WTC11 (cell line): ENCODE measurements at regions not wholly inside any gene's neighbourhood (a gene's known extent, or its start where the extent isn't known, plus 50 kb on each side); places are given as distances from the start of the nearest gene placed in this dataset.

Experiments used
- ATAC-seq: fragments of 200-7000 bp; cut with Tn5 transposase; 2 replicates; pipeline ENCODE4 v1.10.0; 2021; ENCODE audit warnings: mild to moderate bottlenecking, moderate library complexity
- CTCF ChIA-PET: fragments of 300-600 bp; sonication (Branson Sonifier 250); formaldehyde crosslinking; loops from one replicate; lab custom pipeline; 2021; ENCODE audit warnings: antibody characterized with exemption; lab: Charles Lee
- POLR2A ChIA-PET: fragments of 350-600 bp; sonication (Branson Sonifier 250); formaldehyde crosslinking; loops from one replicate; lab custom pipeline; 2021; ENCODE audit warnings: antibody characterized with exemption; lab: Charles Lee
- DNase-seq: peaks from one replicate; pipeline ENCODE4 v3.0.0; 2021; ENCODE audit warnings: low spot score
- H3K27ac Mint-ChIP-seq: 2 replicates; pipeline ENCODE4 v1.8.0; 2021; ENCODE audit warnings: mixed read lengths
- H3K27me3 Mint-ChIP-seq: 2 replicates; pipeline ENCODE4 v1.8.0; 2021; ENCODE audit warnings: low read depth, mild to moderate bottlenecking, moderate library complexity, mixed read lengths
- H3K36me3 Mint-ChIP-seq: 2 replicates; pipeline ENCODE4 v1.8.0; 2021; ENCODE audit warnings: mixed read lengths
- H3K4me1 Mint-ChIP-seq: 2 replicates; pipeline ENCODE4 v1.8.0; 2022; ENCODE audit warnings: mixed read lengths
- H3K4me3 Mint-ChIP-seq: 2 replicates; pipeline ENCODE4 v1.8.0; 2021; ENCODE audit warnings: mild to moderate bottlenecking, moderate library complexity, mixed read lengths
- H3K9me3 Mint-ChIP-seq: 2 replicates; pipeline ENCODE4 v1.8.0; 2021; ENCODE audit warnings: mixed read lengths
- ATF1 ChIP-seq: sonication (generic); formaldehyde crosslinking; IDR thresholded peaks from 2 replicates; pipeline ENCODE4 v1.8.1; 2023; ENCODE audit warnings: mild to moderate bottlenecking, moderate library complexity, missing genetic modification reagents
- CBFB ChIP-seq: sonication (generic); formaldehyde crosslinking; IDR thresholded peaks from 2 replicates; pipeline ENCODE4 v1.8.1; 2022; ENCODE audit warnings: mild to moderate bottlenecking, low read depth, missing genetic modification reagents
- CREB1 ChIP-seq: sonication (generic); formaldehyde crosslinking; IDR thresholded peaks from 2 replicates; pipeline ENCODE4 v1.8.0; 2023; ENCODE audit warnings: mild to moderate bottlenecking, missing genetic modification reagents
- ETV6 ChIP-seq: sonication (generic); formaldehyde crosslinking; IDR thresholded peaks from 2 replicates; pipeline ENCODE4 v1.8.1; 2022; ENCODE audit warnings: mild to moderate bottlenecking, missing genetic modification reagents
- FOXK1 ChIP-seq: sonication (generic); formaldehyde crosslinking; IDR thresholded peaks from 2 replicates; pipeline ENCODE4 v1.8.0; 2022; ENCODE audit warnings: mild to moderate bottlenecking, moderate library complexity, missing genetic modification reagents
- GABPB1 ChIP-seq: sonication (generic); formaldehyde crosslinking; IDR thresholded peaks from 2 replicates; pipeline ENCODE4 v1.8.1; 2023; ENCODE audit warnings: mild to moderate bottlenecking, missing genetic modification reagents
- GRHL2 ChIP-seq: fragments of 250-450 bp; sonication (Bioruptor Pico); IDR thresholded peaks from 2 replicates; pipeline ENCODE4 v1.8.0; 2022; ENCODE audit warnings: mild to moderate bottlenecking, moderate library complexity; ENCODE audit not compliant: insufficient replicate concordance, severe bottlenecking
- NFYB ChIP-seq: sonication (generic); formaldehyde crosslinking; conservative IDR thresholded peaks from 2 replicates; pipeline ENCODE4 v1.8.0; 2022; ENCODE audit warnings: low read depth, missing genetic modification reagents
- SMAD3 ChIP-seq: sonication (generic); formaldehyde crosslinking; IDR thresholded peaks from 2 replicates; pipeline ENCODE4 v1.8.0; 2022; ENCODE audit warnings: missing genetic modification reagents, mild to moderate bottlenecking, borderline replicate concordance
- TEAD1 ChIP-seq: sonication (generic); formaldehyde crosslinking; IDR thresholded peaks from 2 replicates; pipeline ENCODE4 v1.8.0; 2022; ENCODE audit warnings: mild to moderate bottlenecking, missing genetic modification reagents
- USF1 ChIP-seq: sonication (generic); formaldehyde crosslinking; IDR thresholded peaks from 2 replicates; pipeline ENCODE4 v1.8.0; 2022; ENCODE audit warnings: mild to moderate bottlenecking, missing genetic modification reagents
- ZBTB21 ChIP-seq: sonication (generic); formaldehyde crosslinking; IDR thresholded peaks from 2 replicates; pipeline ENCODE4 v1.8.1; 2023; ENCODE audit warnings: mild to moderate bottlenecking, missing genetic modification reagents, borderline replicate concordance
- ZNF232 ChIP-seq: sonication (generic); formaldehyde crosslinking; IDR thresholded peaks from 2 replicates; pipeline ENCODE4 v1.8.0; 2022; ENCODE audit warnings: mild to moderate bottlenecking, missing genetic modification reagents
- ZNF317 ChIP-seq: sonication (generic); formaldehyde crosslinking; IDR thresholded peaks from 2 replicates; pipeline ENCODE4 v1.8.1; 2023; ENCODE audit warnings: low read depth, mild to moderate bottlenecking, moderate library complexity, missing genetic modification reagents, borderline replicate concordance
- ZNF396 ChIP-seq: fragments of 250-450 bp; sonication (Bioruptor Pico); IDR thresholded peaks from 2 replicates; pipeline ENCODE4 v1.8.0; 2021; ENCODE audit warnings: mild to moderate bottlenecking, moderate library complexity, borderline replicate concordance
- ZNF423 ChIP-seq: fragments of 250-450 bp; sonication (Bioruptor Pico); IDR thresholded peaks from 2 replicates; pipeline ENCODE4 v2.1.2; 2022; ENCODE audit warnings: mild to moderate bottlenecking, moderate library complexity
- TF ChIP-seq, protein P1 (sequence below): fragments of 250-450 bp; sonication (Bioruptor Pico); IDR thresholded peaks from 2 replicates; pipeline ENCODE4 v1.8.0; 2021; ENCODE audit warnings: mild to moderate bottlenecking
- TF ChIP-seq, protein P2 (sequence below): fragments of 250-450 bp; sonication (Bioruptor Pico); IDR thresholded peaks from 2 replicates; pipeline ENCODE4 v1.9.0; 2021; ENCODE audit warnings: mild to moderate bottlenecking
- TF ChIP-seq, protein P3 (sequence below): sonication (generic); formaldehyde crosslinking; IDR thresholded peaks from 2 replicates; pipeline ENCODE4 v1.8.0; 2022; ENCODE audit warnings: mild to moderate bottlenecking, missing genetic modification reagents
- TF ChIP-seq, protein P4 (sequence below): fragments of 250-450 bp; sonication (Bioruptor Pico); IDR thresholded peaks from 2 replicates; pipeline ENCODE4 v1.9.0; 2021; ENCODE audit warnings: mild to moderate bottlenecking, borderline replicate concordance
- TF ChIP-seq, protein P5 (sequence below): sonication (generic); formaldehyde crosslinking; IDR thresholded peaks from 2 replicates; pipeline ENCODE4 v1.8.1; 2023; ENCODE audit warnings: mild to moderate bottlenecking, missing genetic modification reagents

DNA sequence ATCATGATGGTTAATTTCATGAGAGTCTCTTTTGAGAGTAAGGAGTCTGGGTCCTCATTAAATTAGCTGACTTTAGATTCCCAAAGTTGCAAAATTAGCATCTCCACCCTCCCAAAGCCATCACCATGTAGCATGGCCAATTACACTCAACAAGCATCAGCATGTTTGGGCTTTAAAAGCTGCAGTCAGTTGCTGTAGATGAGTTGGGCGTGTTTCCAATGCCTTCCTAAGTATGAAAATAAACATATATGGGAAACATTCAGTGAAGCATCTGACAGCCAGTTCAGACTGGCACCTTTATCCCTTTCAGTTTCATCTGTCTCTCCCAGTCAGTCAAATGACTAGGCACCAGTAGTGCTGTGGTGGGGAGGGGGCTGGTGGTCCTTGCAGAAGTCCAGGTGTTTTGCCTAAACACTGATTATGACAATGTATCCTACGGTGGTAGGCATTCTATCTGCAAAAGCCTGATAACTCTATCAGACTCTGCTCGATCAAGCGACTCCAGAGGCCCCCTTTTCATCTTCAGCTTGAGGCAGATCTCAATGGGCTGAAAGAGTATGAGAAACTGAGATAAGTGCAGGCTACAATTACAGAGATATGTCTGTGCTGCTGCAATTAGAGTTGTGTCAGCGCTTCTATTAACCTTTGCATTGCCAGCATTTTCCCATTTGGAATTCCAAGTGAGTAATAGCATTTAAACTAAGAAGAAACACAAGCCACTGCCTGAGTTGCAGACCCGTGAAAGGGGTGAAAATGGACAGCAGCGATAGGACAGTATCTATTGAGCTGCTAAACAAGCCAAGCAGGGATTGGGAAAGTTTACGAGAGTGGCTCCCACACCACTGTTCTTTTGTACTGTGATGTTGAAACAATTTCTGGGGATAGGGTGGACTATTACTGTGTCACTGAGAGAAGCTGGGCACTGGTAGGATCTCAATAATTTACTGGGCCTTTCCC is 67.3 kb upstream of the SPOPL start:
- CTCF ChIA-PET: no interaction called here

DNA sequence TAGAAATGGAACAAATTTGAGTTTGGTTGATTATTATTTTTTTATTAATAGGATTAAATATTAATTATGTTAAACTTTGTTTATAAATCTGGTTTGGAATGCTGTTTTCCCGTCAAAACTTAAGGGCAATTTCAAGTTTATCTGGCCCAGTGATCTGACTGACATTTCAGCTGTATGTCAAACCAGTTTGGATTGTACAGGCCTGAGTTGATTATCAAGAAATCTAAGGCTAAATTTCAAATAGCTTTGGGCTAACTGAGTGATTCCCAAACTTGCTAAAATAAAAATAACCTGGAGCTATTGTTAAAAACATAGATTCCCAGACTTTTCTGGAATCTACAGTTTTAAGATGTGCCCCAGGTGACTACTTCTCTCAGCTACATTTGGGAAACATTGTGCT is 65.9 kb upstream of the SPOPL start:
- POLR2A ChIA-PET: no interaction called here
- no peaks in the 10 kb centered on the region for H3K36me3 Mint-ChIP-seq
- CTCF ChIA-PET: no interaction called here
- no peak overlapping the region for H3K4me3 Mint-ChIP-seq
- ATAC-seq (no peak), DNase-seq (no peak)
- TF ChIP-seq, protein P1, sequence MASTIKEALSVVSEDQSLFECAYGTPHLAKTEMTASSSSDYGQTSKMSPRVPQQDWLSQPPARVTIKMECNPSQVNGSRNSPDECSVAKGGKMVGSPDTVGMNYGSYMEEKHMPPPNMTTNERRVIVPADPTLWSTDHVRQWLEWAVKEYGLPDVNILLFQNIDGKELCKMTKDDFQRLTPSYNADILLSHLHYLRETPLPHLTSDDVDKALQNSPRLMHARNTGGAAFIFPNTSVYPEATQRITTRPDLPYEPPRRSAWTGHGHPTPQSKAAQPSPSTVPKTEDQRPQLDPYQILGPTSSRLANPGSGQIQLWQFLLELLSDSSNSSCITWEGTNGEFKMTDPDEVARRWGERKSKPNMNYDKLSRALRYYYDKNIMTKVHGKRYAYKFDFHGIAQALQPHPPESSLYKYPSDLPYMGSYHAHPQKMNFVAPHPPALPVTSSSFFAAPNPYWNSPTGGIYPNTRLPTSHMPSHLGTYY (CRISPR knock-in tag): no peak
- TF ChIP-seq NFYB (CRISPR knock-in tag) (no peak), ZBTB21 (CRISPR knock-in tag) (no peak), ZNF423 (CRISPR knock-in tag) (no peak), TEAD1 (CRISPR knock-in tag) (no peak), CREB1 (CRISPR knock-in tag) (no peak), FOXK1 (no peak), GABPB1 (CRISPR knock-in tag) (no peak)
- TF ChIP-seq, protein P2, sequence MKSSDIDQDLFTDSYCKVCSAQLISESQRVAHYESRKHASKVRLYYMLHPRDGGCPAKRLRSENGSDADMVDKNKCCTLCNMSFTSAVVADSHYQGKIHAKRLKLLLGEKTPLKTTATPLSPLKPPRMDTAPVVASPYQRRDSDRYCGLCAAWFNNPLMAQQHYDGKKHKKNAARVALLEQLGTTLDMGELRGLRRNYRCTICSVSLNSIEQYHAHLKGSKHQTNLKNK (CRISPR knock-in tag): no peak
- H3K27me3 Mint-ChIP-seq: no peaks in the 10 kb centered on the region
- H3K9me3 Mint-ChIP-seq: no peaks in the 10 kb centered on the region
- no peaks in the 10 kb centered on the region for H3K4me1 Mint-ChIP-seq
- H3K27ac Mint-ChIP-seq: no peak overlapping the region

More for the DNA sequence above, 67.3 kb upstream of the SPOPL start:
- Mint-ChIP-seq H3K9me3 (peaks cover 4% of the 10 kb centered on the region; the same call in 1 of the 2 replicates), H3K4me3 (no peak overlapping the region), H3K27me3 (no peaks in the 10 kb centered on the region), H3K36me3 (no peaks in the 10 kb centered on the region), H3K4me1 (no peaks in the 10 kb centered on the region), H3K27ac (no peak overlapping the region)
- TF ChIP-seq, protein P1 (CRISPR knock-in tag): no peak
- no peak for TF ChIP-seq GRHL2
- TF ChIP-seq, protein P3, sequence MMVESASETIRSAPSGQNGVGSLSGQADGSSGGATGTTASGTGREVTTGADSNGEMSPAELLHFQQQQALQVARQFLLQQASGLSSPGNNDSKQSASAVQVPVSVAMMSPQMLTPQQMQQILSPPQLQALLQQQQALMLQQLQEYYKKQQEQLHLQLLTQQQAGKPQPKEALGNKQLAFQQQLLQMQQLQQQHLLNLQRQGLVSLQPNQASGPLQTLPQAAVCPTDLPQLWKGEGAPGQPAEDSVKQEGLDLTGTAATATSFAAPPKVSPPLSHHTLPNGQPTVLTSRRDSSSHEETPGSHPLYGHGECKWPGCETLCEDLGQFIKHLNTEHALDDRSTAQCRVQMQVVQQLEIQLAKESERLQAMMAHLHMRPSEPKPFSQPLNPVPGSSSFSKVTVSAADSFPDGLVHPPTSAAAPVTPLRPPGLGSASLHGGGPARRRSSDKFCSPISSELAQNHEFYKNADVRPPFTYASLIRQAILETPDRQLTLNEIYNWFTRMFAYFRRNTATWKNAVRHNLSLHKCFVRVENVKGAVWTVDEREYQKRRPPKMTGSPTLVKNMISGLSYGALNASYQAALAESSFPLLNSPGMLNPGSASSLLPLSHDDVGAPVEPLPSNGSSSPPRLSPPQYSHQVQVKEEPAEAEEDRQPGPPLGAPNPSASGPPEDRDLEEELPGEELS: no peak
- no peak for TF ChIP-seq ZNF396 (CRISPR knock-in tag)
- no peak for TF ChIP-seq ATF1 (CRISPR knock-in tag)
- no peak for TF ChIP-seq ZNF317 (CRISPR knock-in tag)
- no peak for TF ChIP-seq ETV6 (CRISPR knock-in tag)
- TF ChIP-seq USF1: no peak
- no peak for TF ChIP-seq SMAD3 (CRISPR knock-in tag)
- TF ChIP-seq, protein P4, sequence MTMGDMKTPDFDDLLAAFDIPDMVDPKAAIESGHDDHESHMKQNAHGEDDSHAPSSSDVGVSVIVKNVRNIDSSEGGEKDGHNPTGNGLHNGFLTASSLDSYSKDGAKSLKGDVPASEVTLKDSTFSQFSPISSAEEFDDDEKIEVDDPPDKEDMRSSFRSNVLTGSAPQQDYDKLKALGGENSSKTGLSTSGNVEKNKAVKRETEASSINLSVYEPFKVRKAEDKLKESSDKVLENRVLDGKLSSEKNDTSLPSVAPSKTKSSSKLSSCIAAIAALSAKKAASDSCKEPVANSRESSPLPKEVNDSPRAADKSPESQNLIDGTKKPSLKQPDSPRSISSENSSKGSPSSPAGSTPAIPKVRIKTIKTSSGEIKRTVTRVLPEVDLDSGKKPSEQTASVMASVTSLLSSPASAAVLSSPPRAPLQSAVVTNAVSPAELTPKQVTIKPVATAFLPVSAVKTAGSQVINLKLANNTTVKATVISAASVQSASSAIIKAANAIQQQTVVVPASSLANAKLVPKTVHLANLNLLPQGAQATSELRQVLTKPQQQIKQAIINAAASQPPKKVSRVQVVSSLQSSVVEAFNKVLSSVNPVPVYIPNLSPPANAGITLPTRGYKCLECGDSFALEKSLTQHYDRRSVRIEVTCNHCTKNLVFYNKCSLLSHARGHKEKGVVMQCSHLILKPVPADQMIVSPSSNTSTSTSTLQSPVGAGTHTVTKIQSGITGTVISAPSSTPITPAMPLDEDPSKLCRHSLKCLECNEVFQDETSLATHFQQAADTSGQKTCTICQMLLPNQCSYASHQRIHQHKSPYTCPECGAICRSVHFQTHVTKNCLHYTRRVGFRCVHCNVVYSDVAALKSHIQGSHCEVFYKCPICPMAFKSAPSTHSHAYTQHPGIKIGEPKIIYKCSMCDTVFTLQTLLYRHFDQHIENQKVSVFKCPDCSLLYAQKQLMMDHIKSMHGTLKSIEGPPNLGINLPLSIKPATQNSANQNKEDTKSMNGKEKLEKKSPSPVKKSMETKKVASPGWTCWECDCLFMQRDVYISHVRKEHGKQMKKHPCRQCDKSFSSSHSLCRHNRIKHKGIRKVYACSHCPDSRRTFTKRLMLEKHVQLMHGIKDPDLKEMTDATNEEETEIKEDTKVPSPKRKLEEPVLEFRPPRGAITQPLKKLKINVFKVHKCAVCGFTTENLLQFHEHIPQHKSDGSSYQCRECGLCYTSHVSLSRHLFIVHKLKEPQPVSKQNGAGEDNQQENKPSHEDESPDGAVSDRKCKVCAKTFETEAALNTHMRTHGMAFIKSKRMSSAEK (CRISPR knock-in tag): no peak
- TF ChIP-seq, protein P5, sequence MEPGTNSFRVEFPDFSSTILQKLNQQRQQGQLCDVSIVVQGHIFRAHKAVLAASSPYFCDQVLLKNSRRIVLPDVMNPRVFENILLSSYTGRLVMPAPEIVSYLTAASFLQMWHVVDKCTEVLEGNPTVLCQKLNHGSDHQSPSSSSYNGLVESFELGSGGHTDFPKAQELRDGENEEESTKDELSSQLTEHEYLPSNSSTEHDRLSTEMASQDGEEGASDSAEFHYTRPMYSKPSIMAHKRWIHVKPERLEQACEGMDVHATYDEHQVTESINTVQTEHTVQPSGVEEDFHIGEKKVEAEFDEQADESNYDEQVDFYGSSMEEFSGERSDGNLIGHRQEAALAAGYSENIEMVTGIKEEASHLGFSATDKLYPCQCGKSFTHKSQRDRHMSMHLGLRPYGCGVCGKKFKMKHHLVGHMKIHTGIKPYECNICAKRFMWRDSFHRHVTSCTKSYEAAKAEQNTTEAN (CRISPR knock-in tag): no peak
- TF ChIP-seq ZNF232 (CRISPR knock-in tag): no peak
- TF ChIP-seq CBFB (CRISPR knock-in tag): no peak
- DNase-seq (no peak), ATAC-seq (no peak)
- POLR2A ChIA-PET: no interaction called here
